ENCODE measurements at regions not wholly inside any gene's neighbourhood (a gene's known extent, or its start where the extent isn't known, plus 50 kb on each side); places are given as distances from the start of the nearest gene placed in this dataset.

- TF ChIP-seq POLR2A (IDR thresholded peaks at IDR 0.05) (no peak), POLR2AphosphoS5 (IDR thresholded peaks at IDR 0.05) (no peak), EP300 (IDR thresholded peaks at IDR 0.05; ENCODE audit: low read depth) (no peak), CTCF (IDR thresholded peaks at IDR 0.05) (no peak)
- WGBS, 2 donors (ENCODE audit: low coverage in 1 of 2), result 20 to 77% methylated on average over 1 to 7 of the region's 7 CpGs
- in situ Hi-C loops (cut with MboI; ENCODE audit: low pct_ligation_motif_present in 1 of 4, low pct_unique_long_range_greater_than_20kb in 1 of 4, low sequenced_read_pairs in 3 of 4), result no loop called here
Measured at GRCh38 chrX:125089761-125090445, 229.8 kb upstream of the TEX13C start.

GRCh38 chrX:125093852-125094251, 225.8 kb upstream of the TEX13C start:
- H3K4me1 ChIP-seq, result no peaks in the 10 kb centered on the region
- WGBS, 2 donors (ENCODE audit: low coverage in 1 of 2), result 32% methylated on average over 3 of the region's 3 CpGs; no CpG with 5 or more reads in 1 of the 2 donors
- intact Hi-C loops (cut with DNase I; ENCODE audit: low total_unique reads), result no loop called here
- in situ Hi-C loops (cut with MboI; ENCODE audit: low pct_ligation_motif_present in 1 of 4, low pct_unique_long_range_greater_than_20kb in 1 of 4, low sequenced_read_pairs in 3 of 4), result no loop called here
- no peak for DNase-seq
- no peaks in the 10 kb centered on the region for H3K36me3 ChIP-seq
- H3K4me3 ChIP-seq, result no peak overlapping the region
- no peaks in the 10 kb centered on the region for H3K27me3 ChIP-seq
- TF ChIP-seq CTCF (IDR thresholded peaks at IDR 0.05) (no peak), EP300 (IDR thresholded peaks at IDR 0.05; ENCODE audit: low read depth) (no peak), POLR2A (IDR thresholded peaks at IDR 0.05) (no peak), POLR2AphosphoS5 (IDR thresholded peaks at IDR 0.05) (no peak)
- H3K9me3 ChIP-seq, result no peaks in the 10 kb centered on the region
- no peak overlapping the region for H3K27ac ChIP-seq

More at GRCh38 chrX:125089761-125090445, 229.8 kb upstream of the TEX13C start:
- DNase-seq, result no peak
- Histone ChIP-seq H3K9me3 (no peaks in the 10 kb centered on the region), H3K36me3 (no peaks in the 10 kb centered on the region), H3K4me3 (no peak overlapping the region), H3K4me1 (no peaks in the 10 kb centered on the region), H3K27me3 (no peaks in the 10 kb centered on the region), H3K27ac (no peak overlapping the region)
- intact Hi-C loops (cut with DNase I; ENCODE audit: low total_unique reads), result no loop called here

- TF ChIP-seq POLR2A (IDR thresholded peaks at IDR 0.05), result no peak
- TF ChIP-seq POLR2AphosphoS5 (IDR thresholded peaks at IDR 0.05), result no peak
- TF ChIP-seq CTCF (IDR thresholded peaks at IDR 0.05), result no peak
- no peak for TF ChIP-seq EP300 (IDR thresholded peaks at IDR 0.05; ENCODE audit: low read depth)
- H3K4me1 ChIP-seq, result no peaks in the 10 kb centered on the region
- no peaks in the 10 kb centered on the region for H3K27me3 ChIP-seq
- H3K36me3 ChIP-seq, result no peaks in the 10 kb centered on the region
- intact Hi-C loops (cut with DNase I; ENCODE audit: low total_unique reads), result no loop called here
- H3K4me3 ChIP-seq, result no peak overlapping the region
- no peak overlapping the region for H3K27ac ChIP-seq
- H3K9me3 ChIP-seq, result no peaks in the 10 kb centered on the region
- in situ Hi-C loops (cut with MboI; ENCODE audit: low pct_ligation_motif_present in 1 of 4, low pct_unique_long_range_greater_than_20kb in 1 of 4, low sequenced_read_pairs in 3 of 4), result no loop called here
- no peak for DNase-seq
Measured at GRCh38 chrX:125094901-125095300, 224.8 kb upstream of the TEX13C start.

DNA sequence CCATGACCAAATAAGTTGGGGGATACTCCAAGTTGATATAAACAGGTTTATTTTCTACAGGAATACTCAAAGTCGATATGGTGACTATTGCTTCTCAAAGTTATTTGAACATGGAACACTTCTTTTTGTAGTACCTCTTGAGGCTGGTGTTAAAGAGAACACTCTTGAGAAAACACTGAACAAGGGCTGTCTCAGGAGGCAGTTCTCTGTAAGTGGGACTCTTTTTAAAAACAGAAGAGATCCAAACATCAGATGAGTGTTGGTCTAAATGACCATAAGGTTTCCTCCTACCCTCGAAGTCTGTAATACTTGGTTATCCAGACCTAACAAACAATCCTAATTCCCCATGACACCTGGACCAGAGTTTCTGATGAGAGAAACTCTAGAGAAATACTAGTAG, 223.2 kb upstream of the TEX13C start:
- intact Hi-C loops (cut with DNase I; ENCODE audit: low total_unique reads) (no loop called here), in situ Hi-C loops (cut with MboI; ENCODE audit: low pct_ligation_motif_present in 1 of 4, low pct_unique_long_range_greater_than_20kb in 1 of 4, low sequenced_read_pairs in 3 of 4) (no loop called here)
- Histone ChIP-seq H3K36me3 (no peaks in the 10 kb centered on the region), H3K27ac (no peak overlapping the region), H3K9me3 (no peaks in the 10 kb centered on the region), H3K4me1 (no peaks in the 10 kb centered on the region), H3K4me3 (no peak overlapping the region), H3K27me3 (no peaks in the 10 kb centered on the region)
- WGBS, 2 donors (ENCODE audit: low coverage in 1 of 2), result 52 to 63% methylated on average over 2 of the region's 2 CpGs
- no peak for DNase-seq
- TF ChIP-seq CTCF (IDR thresholded peaks at IDR 0.05) (no peak), POLR2A (IDR thresholded peaks at IDR 0.05) (no peak), POLR2AphosphoS5 (IDR thresholded peaks at IDR 0.05) (no peak), EP300 (IDR thresholded peaks at IDR 0.05; ENCODE audit: low read depth) (no peak)
